Thyroid gland (tissue), 4 donors: ENCODE measurements at regions not wholly inside any gene's neighbourhood (a gene's known extent, or its start where the extent isn't known, plus 50 kb on each side); places are given as distances from the start of the nearest gene placed in this dataset.

Source experiments
- DNase-seq, 2 donors: peaks; one replicate each; pipeline ENCODE4 v3.0.0-alpha.2; 2019
- H3K27ac ChIP-seq, 3 donors: fragments of 200-600 bp; sonication (generic); 1 replicate in 2 of 3; 2 replicates in 1 of 3; pipeline ENCODE4 v1.5.1; 2016 to 2019; ENCODE audit warnings: mild to moderate bottlenecking in 1 of 3, moderate library complexity in 1 of 3
- H3K27me3 ChIP-seq: fragments of 200-600 bp; sonication (generic); one replicate; pipeline ENCODE4 v1.5.1; 2019
- H3K36me3 ChIP-seq, 2 donors: fragments of 200-600 bp; sonication (generic); one replicate each; pipeline ENCODE4 v1.5.1; 2016 to 2019
- H3K4me1 ChIP-seq, 2 donors: fragments of 200-600 bp; sonication (generic); one replicate each; pipeline ENCODE4 v1.5.1; 2017 to 2019
- H3K4me3 ChIP-seq, 3 donors: fragments of 200-600 bp; sonication (generic); replicated peaks in 1 of 3; 1 replicate in 2 of 3; 2 replicates in 1 of 3; pipeline ENCODE4 v1.5.1; 2016; ENCODE audit warnings: mild to moderate bottlenecking in 1 of 3
- H3K9me3 ChIP-seq: fragments of 200-600 bp; sonication (generic); one replicate; pipeline ENCODE4 v1.5.1; 2017
- POLR2A ChIP-seq, 2 donors: fragments of 450-650 bp; IDR thresholded peaks; one replicate each; pipeline ENCODE4 v1.6.1; 2017; ENCODE audit warnings: antibody characterized with exemption in 2 of 2, mild to moderate bottlenecking in 2 of 2, moderate library complexity in 1 of 2
- WGBS, 2 donors: methylation state at CpG; one replicate each; pipeline ENCODE4 v1.1.5; 2017; 5-methylcytosine and 5-hydroxymethylcytosine counted together
- intact Hi-C: fragments of 100-400 bp; cut with DNase I; formaldehyde crosslinking; loops from one replicate; pipeline ENCODE4 v1.15.1; 2023
- TF ChIP-seq, protein P1 (sequence below), 6 experiments: fragments of 200-600 bp in 3 of 6; fragments of 450-650 bp in 3 of 6; sonication (generic) in 3 of 6; IDR thresholded peaks; one replicate each; pipeline ENCODE4 v1.5.1; 2016 to 2019; ENCODE audit warnings: antibody characterized with exemption in 6 of 6, mild to moderate bottlenecking in 2 of 6, inconsistent platforms in 1 of 6, moderate library complexity in 1 of 6

DNA sequence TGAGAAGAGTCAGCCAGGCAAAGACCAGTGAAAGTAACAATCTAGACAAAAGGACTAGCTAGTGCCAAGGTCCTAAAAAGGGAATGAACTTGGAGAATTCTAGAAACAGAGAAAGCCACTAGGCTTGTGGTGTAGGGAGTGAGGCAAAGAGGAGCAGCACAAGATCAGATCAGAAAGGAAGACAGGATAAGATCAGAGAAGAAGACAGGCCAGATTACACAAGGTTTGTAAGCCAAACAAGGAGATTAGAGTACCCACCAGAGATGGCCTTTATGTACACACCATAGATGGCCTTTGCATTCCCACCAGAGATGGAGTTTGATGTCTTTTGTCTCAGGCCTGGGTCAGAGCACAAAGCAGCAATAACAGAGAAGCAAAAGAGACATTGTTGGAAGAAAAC lies 105.6 kb upstream of the PLCB4 start:
- Histone ChIP-seq H3K9me3 (no peaks in the 10 kb centered on the region), H3K27me3 (no peaks in the 10 kb centered on the region), H3K27ac (no peak overlapping the region), H3K4me3 (no peak overlapping the region), H3K36me3 (no peaks in the 10 kb centered on the region), H3K4me1 (no peaks in the 10 kb centered on the region)
- no peak for TF ChIP-seq POLR2A (IDR thresholded peaks at IDR 0.05)
- TF ChIP-seq, protein P1, sequence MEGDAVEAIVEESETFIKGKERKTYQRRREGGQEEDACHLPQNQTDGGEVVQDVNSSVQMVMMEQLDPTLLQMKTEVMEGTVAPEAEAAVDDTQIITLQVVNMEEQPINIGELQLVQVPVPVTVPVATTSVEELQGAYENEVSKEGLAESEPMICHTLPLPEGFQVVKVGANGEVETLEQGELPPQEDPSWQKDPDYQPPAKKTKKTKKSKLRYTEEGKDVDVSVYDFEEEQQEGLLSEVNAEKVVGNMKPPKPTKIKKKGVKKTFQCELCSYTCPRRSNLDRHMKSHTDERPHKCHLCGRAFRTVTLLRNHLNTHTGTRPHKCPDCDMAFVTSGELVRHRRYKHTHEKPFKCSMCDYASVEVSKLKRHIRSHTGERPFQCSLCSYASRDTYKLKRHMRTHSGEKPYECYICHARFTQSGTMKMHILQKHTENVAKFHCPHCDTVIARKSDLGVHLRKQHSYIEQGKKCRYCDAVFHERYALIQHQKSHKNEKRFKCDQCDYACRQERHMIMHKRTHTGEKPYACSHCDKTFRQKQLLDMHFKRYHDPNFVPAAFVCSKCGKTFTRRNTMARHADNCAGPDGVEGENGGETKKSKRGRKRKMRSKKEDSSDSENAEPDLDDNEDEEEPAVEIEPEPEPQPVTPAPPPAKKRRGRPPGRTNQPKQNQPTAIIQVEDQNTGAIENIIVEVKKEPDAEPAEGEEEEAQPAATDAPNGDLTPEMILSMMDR (IDR thresholded peaks at IDR 0.05) = no peak
- DNase-seq = no peak
- intact Hi-C loops = no loop called here

DNA sequence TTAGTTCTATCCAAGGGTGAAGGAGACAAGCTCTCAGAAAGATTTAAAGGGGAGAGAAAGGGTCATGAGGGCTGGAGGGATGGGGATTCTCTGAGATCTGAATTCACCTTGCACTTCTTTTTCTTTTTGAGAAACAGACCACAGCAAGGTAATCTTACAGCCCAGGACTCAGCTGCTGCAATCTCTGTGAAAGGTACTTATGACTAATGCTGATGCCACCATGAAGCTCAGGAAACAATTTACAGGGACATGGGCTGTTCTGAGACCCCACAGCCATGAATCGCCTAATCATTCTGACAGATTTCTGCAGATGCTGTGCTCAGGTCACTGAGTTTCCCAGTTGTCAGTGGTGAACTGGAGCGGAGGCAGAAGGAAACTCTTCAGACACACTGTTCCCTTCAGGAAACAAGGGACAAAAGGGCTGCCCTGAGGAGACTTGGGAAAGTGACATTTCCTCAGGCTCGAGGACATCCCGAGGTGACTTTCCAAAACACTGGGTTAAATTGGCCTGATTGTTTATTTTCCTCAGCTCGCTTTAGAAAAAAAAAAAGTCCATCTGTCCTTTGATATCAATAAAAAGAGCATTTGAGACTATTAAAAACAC lies 103.8 kb upstream of the PLCB4 start:
- intact Hi-C loops = no loop called here
- Histone ChIP-seq H3K4me1 (peaks cover 0 to 7% of the 10 kb centered on the region in 2 donors), H3K27ac (no peak overlapping the region), H3K36me3 (no peaks in the 10 kb centered on the region), H3K27me3 (no peaks in the 10 kb centered on the region), H3K9me3 (no peaks in the 10 kb centered on the region), H3K4me3 (no peak overlapping the region)
- DNase-seq = no peak
- WGBS, 2 donors = 81 to 83% methylated on average over 5 of the region's 5 CpGs
- TF ChIP-seq, protein P1 (IDR thresholded peaks at IDR 0.05) = no peak
- no peak for TF ChIP-seq POLR2A (IDR thresholded peaks at IDR 0.05)

DNA sequence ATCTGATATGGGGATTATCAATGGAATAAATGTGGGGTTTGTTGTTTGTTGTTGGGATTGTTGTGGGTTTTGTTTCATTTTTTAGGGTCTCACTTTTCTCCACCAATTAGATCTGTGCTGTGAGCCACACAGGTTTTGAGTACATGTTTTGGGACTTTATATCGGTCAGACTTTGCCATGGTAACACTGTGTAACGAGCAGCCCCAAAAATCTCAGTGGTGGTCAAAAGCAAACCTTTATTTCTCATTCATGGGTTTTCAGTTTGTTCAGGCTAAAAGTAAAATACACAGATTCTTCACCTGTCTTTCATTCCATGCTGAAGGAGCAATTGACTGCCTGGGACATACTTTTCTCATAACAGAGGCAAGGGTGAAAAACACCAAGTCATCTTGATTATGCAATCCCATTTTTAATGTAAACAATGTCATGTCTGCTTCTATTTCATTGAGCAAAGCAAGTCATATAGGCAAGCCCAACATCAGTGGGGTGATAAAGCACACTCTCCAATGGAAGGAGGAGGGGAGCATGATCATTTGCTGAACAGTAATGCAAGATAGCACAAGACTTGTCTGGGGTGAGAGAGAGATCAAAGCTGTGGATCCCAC lies 101.1 kb upstream of the PLCB4 start:
- no peaks in the 10 kb centered on the region for H3K27me3 ChIP-seq
- intact Hi-C loops = no loop called here
- 91 to 98% methylated on average over 2 of the region's 2 CpGs for WGBS, 2 donors
- no peak overlapping the region for H3K27ac ChIP-seq
- peaks cover 0 to 7% of the 10 kb centered on the region in 2 donors for H3K4me1 ChIP-seq
- no peak overlapping the region for H3K4me3 ChIP-seq
- TF ChIP-seq, protein P1 (IDR thresholded peaks at IDR 0.05) = no peak
- TF ChIP-seq POLR2A (IDR thresholded peaks at IDR 0.05) = no peak
- no peak for DNase-seq
- no peaks in the 10 kb centered on the region for H3K36me3 ChIP-seq
- no peaks in the 10 kb centered on the region for H3K9me3 ChIP-seq

DNA sequence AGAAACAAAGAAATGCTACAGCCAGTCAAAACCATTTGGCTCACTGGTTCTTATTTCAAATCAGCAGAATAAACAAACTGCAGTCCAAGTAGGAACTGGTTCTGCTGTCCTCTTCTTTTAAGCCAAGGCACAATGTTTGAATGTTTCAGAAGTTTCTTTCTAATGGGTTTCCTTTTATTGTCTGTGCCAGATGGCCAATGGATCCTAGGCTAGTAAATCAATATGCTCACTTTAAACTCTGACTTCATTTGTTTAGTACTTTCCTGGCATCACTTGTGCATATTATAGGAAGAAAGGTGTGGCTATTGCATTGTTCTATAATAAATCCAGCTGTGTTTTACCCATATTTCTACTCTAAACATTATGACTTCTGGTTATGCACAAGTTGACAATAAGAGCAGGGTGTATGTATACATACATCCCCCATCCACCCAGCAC lies 99.7 kb upstream of the PLCB4 start:
- Histone ChIP-seq H3K4me3 (no peak overlapping the region), H3K27me3 (no peaks in the 10 kb centered on the region), H3K27ac (no peak overlapping the region), H3K9me3 (no peaks in the 10 kb centered on the region), H3K36me3 (no peaks in the 10 kb centered on the region), H3K4me1 (peaks cover 0 to 7% of the 10 kb centered on the region in 2 donors)
- no peak for DNase-seq
- TF ChIP-seq POLR2A (IDR thresholded peaks at IDR 0.05) = no peak
- TF ChIP-seq, protein P1 (IDR thresholded peaks at IDR 0.05) = no peak
- intact Hi-C loops = no loop called here

DNA sequence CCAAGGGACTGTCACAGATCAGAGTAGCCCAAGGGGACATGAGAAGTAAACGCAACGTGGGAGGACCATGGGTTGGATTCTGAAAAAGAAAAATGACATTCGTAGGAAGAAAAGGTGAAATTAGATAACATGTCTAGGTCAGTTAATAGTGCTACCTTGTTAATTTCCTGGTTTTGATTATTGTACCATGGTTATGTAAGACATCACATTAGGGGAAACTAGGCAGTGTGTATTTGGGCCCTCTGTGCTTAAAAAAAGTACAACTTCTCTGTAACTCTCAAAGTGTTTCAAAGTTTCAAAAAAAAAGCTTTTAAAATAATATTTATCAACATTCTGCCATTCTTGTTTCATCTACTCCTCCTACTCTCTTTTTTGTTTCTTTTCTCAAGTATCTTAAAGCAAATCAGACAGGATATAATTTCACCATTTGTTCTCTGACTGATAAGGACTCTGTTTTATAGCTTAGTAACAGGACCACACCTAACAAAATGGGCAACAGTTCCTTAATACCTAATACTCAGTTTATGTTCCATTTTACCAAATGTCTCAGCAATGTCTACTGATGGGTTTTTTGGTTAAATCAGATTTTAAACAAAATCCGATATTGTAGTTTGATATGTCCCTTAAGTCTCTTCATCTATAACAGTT lies 97.1 kb upstream of the PLCB4 start:
- Histone ChIP-seq H3K36me3 (no peaks in the 10 kb centered on the region), H3K4me3 (no peak overlapping the region), H3K27me3 (no peaks in the 10 kb centered on the region), H3K27ac (no peak overlapping the region), H3K4me1 (peaks cover 0 to 7% of the 10 kb centered on the region in 2 donors), H3K9me3 (no peaks in the 10 kb centered on the region)
- TF ChIP-seq, protein P1 (IDR thresholded peaks at IDR 0.05) = no peak
- TF ChIP-seq POLR2A (IDR thresholded peaks at IDR 0.05) = no peak
- no peak for DNase-seq
- intact Hi-C loops = no loop called here
- WGBS, 2 donors = 84 to 89% methylated on average over 4 of the region's 4 CpGs
